ENCODE measurements at regions not wholly inside any gene's neighbourhood (a gene's known extent, or its start where the extent isn't known, plus 50 kb on each side); places are given as distances from the start of the nearest gene placed in this dataset.

GRCh38 chr2:241926541-241927311 lies 57.2 kb downstream of the RTP5 start:
- Histone ChIP-seq H3K4me1 (ENCODE audit: low read depth, poor library complexity, severe bottlenecking) (no peaks in the 10 kb centered on the region), H4K20me1 (ENCODE audit: insufficient read depth) (no peaks in the 10 kb centered on the region), H3K4me2 (no peak overlapping the region)

GRCh38 chr2:241929551-241930490 lies 60.3 kb downstream of the RTP5 start:
- Histone ChIP-seq H2AFZ (ENCODE audit: low read depth) (no peak overlapping the region), H3K27me3 (ENCODE audit: insufficient read depth, low read depth) (no peaks in the 10 kb centered on the region), H3K27ac (no peak overlapping the region), H3K4me2 (no peak overlapping the region), H3K4me1 (ENCODE audit: low read depth, poor library complexity, severe bottlenecking) (peaks cover 26% of the 10 kb centered on the region), H3K79me2 (ENCODE audit: insufficient read depth, low read depth) (no peaks in the 10 kb centered on the region), H3K4me3 (IDR thresholded peaks at IDR 0.05; ENCODE audit: insufficient read depth, low read depth, low read length) (no peak overlapping the region), H3K9ac (no peak overlapping the region), H4K20me1 (ENCODE audit: insufficient read depth) (no peaks in the 10 kb centered on the region), H3K36me3 (ENCODE audit: insufficient read depth) (no peaks in the 10 kb centered on the region)
- no peak for TF ChIP-seq CTCF (conservative IDR thresholded peaks at IDR 0.05; ENCODE audit: low read depth, low read length)

More at GRCh38 chr2:241926541-241927311, 57.2 kb downstream of the RTP5 start:
- Histone ChIP-seq H3K36me3 (ENCODE audit: insufficient read depth) (no peaks in the 10 kb centered on the region), H3K27ac (no peak overlapping the region), H3K4me3 (IDR thresholded peaks at IDR 0.05; ENCODE audit: insufficient read depth, low read depth, low read length) (no peak overlapping the region), H3K27me3 (ENCODE audit: insufficient read depth, low read depth) (no peaks in the 10 kb centered on the region), H3K79me2 (ENCODE audit: insufficient read depth, low read depth) (no peaks in the 10 kb centered on the region), H3K9ac (no peak overlapping the region), H2AFZ (ENCODE audit: low read depth) (no peak overlapping the region)
- no peak for TF ChIP-seq CTCF (conservative IDR thresholded peaks at IDR 0.05; ENCODE audit: low read depth, low read length)

- no peak for TF ChIP-seq CTCF (conservative IDR thresholded peaks at IDR 0.05; ENCODE audit: low read depth, low read length)
- Histone ChIP-seq H3K36me3 (ENCODE audit: insufficient read depth) (no peaks in the 10 kb centered on the region), H3K4me1 (ENCODE audit: low read depth, poor library complexity, severe bottlenecking) (peaks cover 33% of the 10 kb centered on the region), H3K4me2 (no peak overlapping the region), H3K27ac (no peak overlapping the region), H3K79me2 (ENCODE audit: insufficient read depth, low read depth) (no peaks in the 10 kb centered on the region), H3K27me3 (ENCODE audit: insufficient read depth, low read depth) (no peaks in the 10 kb centered on the region), H4K20me1 (ENCODE audit: insufficient read depth) (no peaks in the 10 kb centered on the region), H3K9ac (no peak overlapping the region), H2AFZ (ENCODE audit: low read depth) (no peak overlapping the region), H3K4me3 (IDR thresholded peaks at IDR 0.05; ENCODE audit: insufficient read depth, low read depth, low read length) (no peak overlapping the region)
Observed at GRCh38 chr2:241931084-241931975, 61.8 kb downstream of the RTP5 start.
